HEK293 (cell line): ENCODE measurements at regions not wholly inside any gene's neighbourhood (a gene's known extent, or its start where the extent isn't known, plus 50 kb on each side); places are given as distances from the start of the nearest gene placed in this dataset.

ENCODE experiments used
- CTCF ChIP-seq: fragments of 450-650 bp; formaldehyde crosslinking; IDR thresholded peaks from 2 replicates; pipeline ENCODE4 v1.5.1; 2016; ENCODE audit warnings: missing biosample characterization, missing genetic modification characterization
- ELK4 ChIP-seq: IDR thresholded peaks from 2 replicates; pipeline ENCODE4 v1.6.1; 2011; ENCODE audit warnings: mild to moderate bottlenecking, low read depth, low read length, borderline replicate concordance
- TSHZ1 ChIP-seq: fragments of 450-650 bp; formaldehyde crosslinking; IDR thresholded peaks from 2 replicates; pipeline ENCODE4 v1.5.1; 2016; ENCODE audit warnings: missing biosample characterization, missing genetic modification characterization, borderline replicate concordance
- ZNF529 ChIP-seq: fragments of 450-650 bp; formaldehyde crosslinking; IDR thresholded peaks from 2 replicates; pipeline ENCODE4 v1.5.1; 2017; ENCODE audit warnings: missing genetic modification characterization, missing biosample characterization; ENCODE audit not compliant: insufficient replicate concordance

GRCh38 chr4:156101571-156101970, 147.9 kb upstream of the CTSO start:
- TF ChIP-seq CTCF (tag by site-specific recombination) (no peak), TSHZ1 (tag by site-specific recombination) (no peak), ZNF529 (tag by site-specific recombination) (no peak), ELK4 (no peak)
